IPS-NIHi7 (cell line): ENCODE measurements at regions not wholly inside any gene's neighbourhood (a gene's known extent, or its start where the extent isn't known, plus 50 kb on each side); places are given as distances from the start of the nearest gene placed in this dataset.

Experiments used
- DNase-seq: peaks from one replicate; pipeline ENCODE4 v3.0.0; 2012; ENCODE audit warnings: mixed read lengths; ENCODE audit errors: extremely low spot score

GRCh38 chr12:22740656-22741355 lies 115.8 kb downstream of the ETNK1 start:
- no peak for DNase-seq

GRCh38 chr12:22743700-22744099 lies 118.7 kb downstream of the ETNK1 start:
- DNase-seq = no peak

GRCh38 chr12:22744197-22744596 lies 119.2 kb downstream of the ETNK1 start:
- no peak for DNase-seq

- DNase-seq = no peak
Measured at GRCh38 chr12:22746720-22747119, 121.7 kb downstream of the ETNK1 start.

GRCh38 chr12:22755629-22756028 lies 130.7 kb downstream of the ETNK1 start:
- no peak for DNase-seq

GRCh38 chr12:22759769-22760674 lies 135.1 kb downstream of the ETNK1 start:
- peak; percentile 13 for DNase-seq

- DNase-seq = no peak
Measured at GRCh38 chr12:22765421-22766130, 140.6 kb downstream of the ETNK1 start.

- DNase-seq = no peak
Measured at GRCh38 chr12:22766911-22767420, 142.0 kb downstream of the ETNK1 start.

- DNase-seq = no peak
Measured at GRCh38 chr12:22781339-22781738, 156.4 kb downstream of the ETNK1 start.

GRCh38 chr12:22787557-22787956 lies 162.6 kb downstream of the ETNK1 start:
- DNase-seq = no peak

GRCh38 chr12:22788913-22789312 lies 163.9 kb downstream of the ETNK1 start:
- no peak for DNase-seq

GRCh38 chr12:22792138-22792537 lies 167.2 kb downstream of the ETNK1 start:
- no peak for DNase-seq

GRCh38 chr12:22794017-22794416 lies 169.0 kb downstream of the ETNK1 start:
- DNase-seq = no peak

- DNase-seq = no peak
Measured at GRCh38 chr12:22796941-22797630, 172.1 kb downstream of the ETNK1 start.

- no peak for DNase-seq
Measured at GRCh38 chr12:22797701-22798100, 172.7 kb downstream of the ETNK1 start.

GRCh38 chr12:22798116-22798515 lies 173.1 kb downstream of the ETNK1 start:
- no peak for DNase-seq

- no peak for DNase-seq
Measured at GRCh38 chr12:22799503-22799902, 174.5 kb downstream of the ETNK1 start.

- DNase-seq = no peak
Measured at GRCh38 chr12:22800332-22800731, 175.4 kb downstream of the ETNK1 start.

- no peak for DNase-seq
Measured at GRCh38 chr12:22802883-22803630, 178.1 kb downstream of the ETNK1 start.

- DNase-seq = peak; percentile 22
Measured at GRCh38 chr12:22803725-22804124, 178.8 kb downstream of the ETNK1 start.

- DNase-seq = no peak
Measured at GRCh38 chr12:22808860-22809259, 183.9 kb downstream of the ETNK1 start.
